ENCODE measurements at regions not wholly inside any gene's neighbourhood (a gene's known extent, or its start where the extent isn't known, plus 50 kb on each side); places are given as distances from the start of the nearest gene placed in this dataset.
"Not testable (repeated sequence)": the region's sequence is repeated elsewhere in the genome, so short reads cannot be mapped to it uniquely, and the experiment has no call there.

- no peak for DNase-seq
Observed at GRCh38 chr4:37771771-37772170, 54.7 kb upstream of the PGM2 start.

- no peak for DNase-seq
Observed at GRCh38 chr4:37770016-37770415, 56.5 kb upstream of the PGM2 start.

GRCh38 chr4:37769391-37769989 lies 57.0 kb upstream of the PGM2 start:
- no peak for DNase-seq

GRCh38 chr4:37767546-37767945 lies 58.9 kb upstream of the PGM2 start:
- no peak for DNase-seq

GRCh38 chr4:37767019-37767418 lies 59.5 kb upstream of the PGM2 start:
- DNase-seq, result no peak

- DNase-seq, result no peak
Observed at GRCh38 chr4:37765741-37766140, 60.7 kb upstream of the PGM2 start.

GRCh38 chr4:37763831-37764230 lies 62.7 kb upstream of the PGM2 start:
- no peak for DNase-seq

- no peak for DNase-seq
Observed at GRCh38 chr4:37762991-37763368, 63.5 kb upstream of the PGM2 start.

- peak in 1 of 2 donors; percentile 6 for DNase-seq
Observed at GRCh38 chr4:37762294-37762990, 64.0 kb upstream of the PGM2 start.

GRCh38 chr4:37760840-37761239 lies 65.6 kb upstream of the PGM2 start:
- no peak for DNase-seq

GRCh38 chr4:37759833-37760232 lies 66.7 kb upstream of the PGM2 start:
- no peak for DNase-seq

- no peak for DNase-seq
Observed at GRCh38 chr4:37758226-37758625, 68.3 kb upstream of the PGM2 start.

GRCh38 chr4:37757761-37758160 lies 68.7 kb upstream of the PGM2 start:
- DNase-seq, result no peak

GRCh38 chr4:37757121-37757520 lies 69.4 kb upstream of the PGM2 start:
- no peak for DNase-seq

GRCh38 chr4:37754410-37755185 lies 68.4 kb upstream of the RELL1 start:
- DNase-seq, result no peak

- no peak for DNase-seq
Observed at GRCh38 chr4:37749398-37749988, 63.3 kb upstream of the RELL1 start.

- no peak for DNase-seq
Observed at GRCh38 chr4:37748485-37748884, 62.3 kb upstream of the RELL1 start.

GRCh38 chr4:37747772-37748330 lies 61.7 kb upstream of the RELL1 start:
- no peak for DNase-seq

GRCh38 chr4:37746852-37747251 lies 60.7 kb upstream of the RELL1 start:
- not testable (repeated sequence) for DNase-seq

GRCh38 chr4:37745946-37746345 lies 59.8 kb upstream of the RELL1 start:
- DNase-seq, result no peak

- DNase-seq, result no peak
Observed at GRCh38 chr4:37742149-37742548, 56.0 kb upstream of the RELL1 start.

- no peak for DNase-seq
Observed at GRCh38 chr4:37741564-37741963, 55.4 kb upstream of the RELL1 start.

- DNase-seq, result no peak
Observed at GRCh38 chr4:37740546-37740945, 54.4 kb upstream of the RELL1 start.

Measured in activated CD4-positive, alpha-beta T cell treated with anti-CD3 and anti-CD28 coated beads for 4 hours (primary cell).